ENCODE measurements at regions not wholly inside any gene's neighbourhood (a gene's known extent, or its start where the extent isn't known, plus 50 kb on each side); places are given as distances from the start of the nearest gene placed in this dataset.
"Not testable (repeated sequence)": the region's sequence is repeated elsewhere in the genome, so short reads cannot be mapped to it uniquely, and the experiment has no call there.

- 85% methylated on average over 3 of the region's 3 CpGs for WGBS (ENCODE audit: insufficient coverage)
- H3K27ac ChIP-seq (ENCODE audit: low read depth, low read length): no peak overlapping the region
- no peak overlapping the region for H3K4me3 ChIP-seq (ENCODE audit: low read depth, low read length)
- H3K9me3 ChIP-seq (ENCODE audit: control insufficient read depth, insufficient read depth, low read length): no peaks in the 10 kb centered on the region
- H3K4me1 ChIP-seq (ENCODE audit: control insufficient read depth, insufficient read depth, low read length): no peaks in the 10 kb centered on the region
- H3K36me3 ChIP-seq (ENCODE audit: control insufficient read depth, insufficient read depth, low read length): no peaks in the 10 kb centered on the region
- no peaks in the 10 kb centered on the region for H3K27me3 ChIP-seq (ENCODE audit: control insufficient read depth, insufficient read depth, low read length)
- no peak for DNase-seq (ENCODE audit: low read depth in 4 of 6, low spot score in 6 of 6)
Measured at GRCh38 chr9:124105266-124105665, 93.7 kb downstream of the LHX2 start.

GRCh38 chr9:124108216-124108615 lies 96.6 kb downstream of the LHX2 start:
- Histone ChIP-seq H3K4me1 (ENCODE audit: control insufficient read depth, insufficient read depth, low read length) (peaks cover under 1% of the 10 kb centered on the region), H3K4me3 (ENCODE audit: low read depth, low read length) (no peak overlapping the region), H3K27me3 (ENCODE audit: control insufficient read depth, insufficient read depth, low read length) (peaks cover 3% of the 10 kb centered on the region), H3K36me3 (ENCODE audit: control insufficient read depth, insufficient read depth, low read length) (no peaks in the 10 kb centered on the region), H3K9me3 (ENCODE audit: control insufficient read depth, insufficient read depth, low read length) (no peaks in the 10 kb centered on the region), H3K27ac (ENCODE audit: low read depth, low read length) (no peak overlapping the region)
- WGBS (ENCODE audit: insufficient coverage): 85% methylated on average over 6 of the region's 6 CpGs
- no peak for DNase-seq (ENCODE audit: low read depth in 4 of 6, low spot score in 6 of 6)

GRCh38 chr9:124110307-124110915 lies 98.8 kb downstream of the LHX2 start:
- Histone ChIP-seq H3K27me3 (ENCODE audit: control insufficient read depth, insufficient read depth, low read length) (peaks cover 5% of the 10 kb centered on the region), H3K36me3 (ENCODE audit: control insufficient read depth, insufficient read depth, low read length) (no peaks in the 10 kb centered on the region), H3K9me3 (ENCODE audit: control insufficient read depth, insufficient read depth, low read length) (no peaks in the 10 kb centered on the region), H3K27ac (ENCODE audit: low read depth, low read length) (no peak overlapping the region), H3K4me3 (ENCODE audit: low read depth, low read length) (no peak overlapping the region), H3K4me1 (ENCODE audit: control insufficient read depth, insufficient read depth, low read length) (peaks cover 3% of the 10 kb centered on the region)
- DNase-seq (ENCODE audit: low read depth in 4 of 6, low spot score in 6 of 6): peak; percentile 15 to 81 (median 46)
- WGBS (ENCODE audit: insufficient coverage): 26% methylated on average over 14 of the region's 16 CpGs

DNA sequence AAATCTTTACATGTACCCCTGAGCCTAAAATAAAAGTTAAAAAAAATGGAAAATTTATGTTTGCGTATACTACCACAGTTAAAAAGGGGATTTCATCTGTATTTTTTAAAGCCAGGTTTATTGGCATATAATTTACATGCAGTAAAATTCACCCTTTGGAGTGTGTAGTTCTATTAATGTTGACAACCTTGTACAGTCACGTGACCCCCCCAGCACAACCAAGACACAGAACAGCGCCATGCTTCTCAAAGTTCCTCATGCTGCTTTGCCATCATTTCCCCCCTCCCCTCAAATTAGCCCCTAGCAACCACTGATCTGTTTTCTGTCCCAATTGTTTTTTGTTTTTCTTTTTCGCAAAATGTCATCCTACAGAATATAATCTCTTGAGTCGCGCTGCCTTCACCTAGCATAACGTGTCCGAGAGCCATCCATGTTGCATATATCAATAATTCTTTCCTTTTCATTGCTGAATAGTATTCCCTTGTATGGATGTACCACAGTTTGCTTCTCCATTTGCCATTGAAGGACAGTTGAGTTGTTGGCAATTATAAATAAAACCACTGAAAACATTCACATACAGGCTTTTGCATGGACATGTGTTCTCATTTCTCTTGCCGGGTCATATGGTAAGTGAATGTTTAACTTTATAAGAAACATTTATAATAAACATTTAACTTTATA lies 105.3 kb downstream of the LHX2 start:
- Histone ChIP-seq H3K27ac (ENCODE audit: low read depth, low read length) (no peak overlapping the region), H3K36me3 (ENCODE audit: control insufficient read depth, insufficient read depth, low read length) (no peaks in the 10 kb centered on the region), H3K9me3 (ENCODE audit: control insufficient read depth, insufficient read depth, low read length) (peaks cover 4% of the 10 kb centered on the region), H3K27me3 (ENCODE audit: control insufficient read depth, insufficient read depth, low read length) (peaks cover 5% of the 10 kb centered on the region), H3K4me3 (ENCODE audit: low read depth, low read length) (no peak overlapping the region), H3K4me1 (ENCODE audit: control insufficient read depth, insufficient read depth, low read length) (peaks cover 3% of the 10 kb centered on the region)
- 100% methylated on average over 1 of the region's 9 CpGs for WGBS (ENCODE audit: insufficient coverage)
- DNase-seq (ENCODE audit: low read depth in 4 of 6, low spot score in 6 of 6): no peak

- Histone ChIP-seq H3K36me3 (ENCODE audit: control insufficient read depth, insufficient read depth, low read length) (no peaks in the 10 kb centered on the region), H3K4me1 (ENCODE audit: control insufficient read depth, insufficient read depth, low read length) (no peaks in the 10 kb centered on the region), H3K27me3 (ENCODE audit: control insufficient read depth, insufficient read depth, low read length) (no peaks in the 10 kb centered on the region), H3K9me3 (ENCODE audit: control insufficient read depth, insufficient read depth, low read length) (peaks cover 4% of the 10 kb centered on the region), H3K27ac (ENCODE audit: low read depth, low read length) (no peak overlapping the region), H3K4me3 (ENCODE audit: low read depth, low read length) (no peak overlapping the region)
- no peak for DNase-seq (ENCODE audit: low read depth in 4 of 6, low spot score in 6 of 6)
- WGBS (ENCODE audit: insufficient coverage): 76% methylated on average over 6 of the region's 6 CpGs
Measured at GRCh38 chr9:124118894-124119293, 107.3 kb downstream of the LHX2 start.

GRCh38 chr9:124120272-124120671 lies 108.7 kb downstream of the LHX2 start:
- WGBS (ENCODE audit: insufficient coverage): 100% methylated on average over 1 of the region's 3 CpGs
- no peak overlapping the region for H3K4me3 ChIP-seq (ENCODE audit: low read depth, low read length)
- no peaks in the 10 kb centered on the region for H3K36me3 ChIP-seq (ENCODE audit: control insufficient read depth, insufficient read depth, low read length)
- H3K9me3 ChIP-seq (ENCODE audit: control insufficient read depth, insufficient read depth, low read length): peaks cover 4% of the 10 kb centered on the region
- H3K4me1 ChIP-seq (ENCODE audit: control insufficient read depth, insufficient read depth, low read length): peaks cover 2% of the 10 kb centered on the region
- no peaks in the 10 kb centered on the region for H3K27me3 ChIP-seq (ENCODE audit: control insufficient read depth, insufficient read depth, low read length)
- no peak overlapping the region for H3K27ac ChIP-seq (ENCODE audit: low read depth, low read length)
- DNase-seq (ENCODE audit: low read depth in 4 of 6, low spot score in 6 of 6): no peak

GRCh38 chr9:124121725-124122124 lies 110.2 kb downstream of the LHX2 start:
- peaks cover 10% of the 10 kb centered on the region for H3K4me1 ChIP-seq (ENCODE audit: control insufficient read depth, insufficient read depth, low read length)
- no CpG with 5 or more reads among the region's 1 CpG for WGBS (ENCODE audit: insufficient coverage)
- no peaks in the 10 kb centered on the region for H3K27me3 ChIP-seq (ENCODE audit: control insufficient read depth, insufficient read depth, low read length)
- H3K27ac ChIP-seq (ENCODE audit: low read depth, low read length): no peak overlapping the region
- H3K9me3 ChIP-seq (ENCODE audit: control insufficient read depth, insufficient read depth, low read length): peaks cover 4% of the 10 kb centered on the region
- H3K36me3 ChIP-seq (ENCODE audit: control insufficient read depth, insufficient read depth, low read length): no peaks in the 10 kb centered on the region
- DNase-seq (ENCODE audit: low read depth in 4 of 6, low spot score in 6 of 6): no peak
- no peak overlapping the region for H3K4me3 ChIP-seq (ENCODE audit: low read depth, low read length)

- DNase-seq (ENCODE audit: low read depth in 4 of 6, low spot score in 6 of 6): no peak
- Histone ChIP-seq H3K9me3 (ENCODE audit: control insufficient read depth, insufficient read depth, low read length) (no peaks in the 10 kb centered on the region), H3K27ac (ENCODE audit: low read depth, low read length) (no peak overlapping the region)
Measured at GRCh38 chr9:124122321-124122720, 110.8 kb downstream of the LHX2 start.

GRCh38 chr9:124122813-124123462 lies 111.4 kb downstream of the LHX2 start:
- Histone ChIP-seq H3K4me1 (ENCODE audit: control insufficient read depth, insufficient read depth, low read length) (peaks cover 13% of the 10 kb centered on the region), H3K27me3 (ENCODE audit: control insufficient read depth, insufficient read depth, low read length) (peaks cover 2% of the 10 kb centered on the region), H3K27ac (ENCODE audit: low read depth, low read length) (no peak overlapping the region), H3K9me3 (ENCODE audit: control insufficient read depth, insufficient read depth, low read length) (no peaks in the 10 kb centered on the region), H3K36me3 (ENCODE audit: control insufficient read depth, insufficient read depth, low read length) (no peaks in the 10 kb centered on the region), H3K4me3 (ENCODE audit: low read depth, low read length) (no peak overlapping the region)
- no peak for DNase-seq (ENCODE audit: low read depth in 4 of 6, low spot score in 6 of 6)
- WGBS (ENCODE audit: insufficient coverage): 60% methylated on average over 1 of the region's 3 CpGs

More at GRCh38 chr9:124122321-124122720, 110.8 kb downstream of the LHX2 start:
- no CpG with 5 or more reads among the region's 1 CpG for WGBS (ENCODE audit: insufficient coverage)
- H3K27me3 ChIP-seq (ENCODE audit: control insufficient read depth, insufficient read depth, low read length): peaks cover 2% of the 10 kb centered on the region
- peaks cover 13% of the 10 kb centered on the region for H3K4me1 ChIP-seq (ENCODE audit: control insufficient read depth, insufficient read depth, low read length)
- H3K36me3 ChIP-seq (ENCODE audit: control insufficient read depth, insufficient read depth, low read length): no peaks in the 10 kb centered on the region
- no peak overlapping the region for H3K4me3 ChIP-seq (ENCODE audit: low read depth, low read length)

DNA sequence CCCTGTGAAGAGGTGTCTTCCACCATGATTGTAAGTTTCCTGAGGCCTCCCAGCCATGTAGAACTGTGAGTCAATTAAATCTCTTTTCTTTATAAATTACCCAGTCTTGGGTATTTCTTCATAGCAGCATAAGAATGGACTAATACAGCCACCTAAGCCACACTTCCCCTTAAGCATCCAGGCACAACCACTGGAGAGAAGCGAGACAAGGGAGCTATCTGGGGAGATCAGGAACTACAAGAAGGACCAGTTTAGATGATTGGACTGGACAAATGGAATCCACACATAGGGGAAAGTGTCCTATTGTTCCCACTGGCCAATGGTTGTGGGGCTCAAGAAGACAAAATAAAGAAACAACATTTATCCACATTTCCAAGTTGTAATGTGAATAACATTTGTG lies 112.1 kb downstream of the LHX2 start:
- H3K4me3 ChIP-seq (ENCODE audit: low read depth, low read length); H3K9me3 ChIP-seq (ENCODE audit: control insufficient read depth, insufficient read depth, low read length); H3K36me3 ChIP-seq (ENCODE audit: control insufficient read depth, insufficient read depth, low read length); DNase-seq (ENCODE audit: low read depth in 4 of 6, low spot score in 6 of 6); H3K27ac ChIP-seq (ENCODE audit: low read depth, low read length); H3K27me3 ChIP-seq (ENCODE audit: control insufficient read depth, insufficient read depth, low read length): not testable (repeated sequence)
- no CpG with 5 or more reads among the region's 1 CpG for WGBS (ENCODE audit: insufficient coverage)
- peaks cover 13% of the 10 kb centered on the region for H3K4me1 ChIP-seq (ENCODE audit: control insufficient read depth, insufficient read depth, low read length)

Data from spinal cord (tissue), 9 donors.